Smooth muscle cell (in vitro differentiated cells): ENCODE measurements at regions not wholly inside any gene's neighbourhood (a gene's known extent, or its start where the extent isn't known, plus 50 kb on each side); places are given as distances from the start of the nearest gene placed in this dataset.

Experiments used
- DNase-seq: peaks from one replicate; lab custom pipeline; 2025; ENCODE audit not compliant: unreplicated experiment; lab: John Stamatoyannopoulos, UW
- H2AFZ ChIP-seq: fragments of 200-600 bp; sonication (generic); 2 replicates; pipeline ENCODE4 v1.6.0; 2016; ENCODE audit warnings: antibody characterized with exemption, low read depth, mild to moderate bottlenecking
- H3F3A ChIP-seq: fragments of 200-600 bp; sonication (generic); 2 replicates; pipeline ENCODE4 v1.6.0; 2017; ENCODE audit warnings: antibody characterized with exemption, low read depth
- H3K27ac ChIP-seq: fragments of 200-600 bp; sonication (generic); 2 replicates; pipeline ENCODE4 v1.5.1; 2016; ENCODE audit warnings: low read depth, mild to moderate bottlenecking
- H3K27me3 ChIP-seq: fragments of 200-600 bp; sonication (generic); 2 replicates; pipeline ENCODE4 v1.6.1; 2016; ENCODE audit warnings: low read depth, mild to moderate bottlenecking
- H3K36me3 ChIP-seq: fragments of 200-600 bp; sonication (generic); 2 replicates; pipeline ENCODE4 v1.5.1; 2016; ENCODE audit warnings: low read depth
- H3K4me1 ChIP-seq: fragments of 200-600 bp; sonication (generic); 2 replicates; pipeline ENCODE4 v1.5.1; 2016; ENCODE audit warnings: low read depth
- H3K4me2 ChIP-seq: fragments of 200-600 bp; sonication (generic); 2 replicates; pipeline ENCODE4 v1.6.0; 2016; ENCODE audit warnings: mild to moderate bottlenecking
- H3K4me3 ChIP-seq: fragments of 200-600 bp; sonication (generic); 2 replicates; pipeline ENCODE4 v1.5.1; 2016; ENCODE audit warnings: mild to moderate bottlenecking
- H3K79me2 ChIP-seq: fragments of 200-600 bp; sonication (generic); 2 replicates; pipeline ENCODE4 v1.6.0; 2016; ENCODE audit warnings: low read depth, mild to moderate bottlenecking
- H3K9ac ChIP-seq: fragments of 200-600 bp; sonication (generic); 2 replicates; pipeline ENCODE4 v1.6.0; 2016; ENCODE audit warnings: low read depth
- H3K9me3 ChIP-seq: fragments of 200-600 bp; sonication (generic); replicated peaks from 2 replicates; pipeline ENCODE4 v1.5.1; 2016; ENCODE audit warnings: low read depth
- H4K20me1 ChIP-seq: fragments of 200-600 bp; sonication (generic); 2 replicates; pipeline ENCODE4 v1.6.0; 2016; ENCODE audit warnings: low read depth
- CTCF ChIP-seq: fragments of 200-600 bp; sonication (generic); IDR thresholded peaks from 2 replicates; pipeline ENCODE4 v1.5.1; 2017; ENCODE audit warnings: borderline replicate concordance, mild to moderate bottlenecking, antibody characterized with exemption; ENCODE audit not compliant: insufficient read depth, poor library complexity, severe bottlenecking
- WGBS: methylation state at CpG from one replicate; pipeline ENCODE4 v1.1.7; 2016; ENCODE audit warnings: low lambda C conversion rate; 5-methylcytosine and 5-hydroxymethylcytosine counted together

GRCh38 chr2:187862715-187863114 lies 308.5 kb upstream of the TFPI start:
- Histone ChIP-seq H3K4me3 (no peak overlapping the region), H3K27me3 (no peaks in the 10 kb centered on the region), H3K9me3 (no peaks in the 10 kb centered on the region), H3K9ac (no peak overlapping the region), H4K20me1 (no peaks in the 10 kb centered on the region), H3K4me2 (no peak overlapping the region), H3K79me2 (no peaks in the 10 kb centered on the region), H2AFZ (peak overlapping the region; percentile 29), H3F3A (no peaks in the 10 kb centered on the region), H3K36me3 (no peaks in the 10 kb centered on the region), H3K4me1 (no peaks in the 10 kb centered on the region), H3K27ac (no peak overlapping the region)
- no peak for TF ChIP-seq CTCF
- 83% methylated on average over 3 of the region's 3 CpGs for WGBS
- no peak for DNase-seq

DNA sequence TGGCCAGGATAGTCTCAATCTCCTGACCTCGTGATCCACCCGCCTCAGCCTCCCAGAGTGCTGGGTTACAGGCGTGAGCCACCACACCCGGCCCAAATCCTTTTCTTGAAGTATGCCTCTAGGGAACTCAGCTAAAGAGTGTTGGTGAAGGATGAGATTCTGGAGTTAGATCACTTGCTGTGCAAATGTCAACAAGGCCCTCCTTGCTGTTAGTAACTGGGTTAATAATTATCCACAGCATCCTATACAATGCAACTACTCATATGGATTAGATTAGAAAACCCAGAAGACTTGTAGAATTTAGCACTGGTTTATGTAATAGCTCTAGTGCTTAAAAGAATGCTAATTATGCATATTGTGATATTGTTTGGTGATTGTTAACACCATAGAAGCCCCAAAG lies 310.8 kb upstream of the TFPI start:
- H3K27ac ChIP-seq = no peak overlapping the region
- H3K4me2 ChIP-seq = no peak overlapping the region

GRCh38 chr2:187867165-187867564 lies 312.9 kb upstream of the TFPI start:
- H3K9ac ChIP-seq = no peak overlapping the region
- H3K9me3 ChIP-seq = no peaks in the 10 kb centered on the region
- DNase-seq = no peak
- H2AFZ ChIP-seq = no peak overlapping the region
- H3K27me3 ChIP-seq = no peaks in the 10 kb centered on the region
- no peak overlapping the region for H3K4me2 ChIP-seq
- H3K4me1 ChIP-seq = no peaks in the 10 kb centered on the region
- H4K20me1 ChIP-seq = no peaks in the 10 kb centered on the region
- H3K4me3 ChIP-seq = no peak overlapping the region
- 95% methylated on average over 8 of the region's 8 CpGs for WGBS
- no peaks in the 10 kb centered on the region for H3K36me3 ChIP-seq
- no peaks in the 10 kb centered on the region for H3F3A ChIP-seq
- TF ChIP-seq CTCF = no peak
- H3K79me2 ChIP-seq = no peaks in the 10 kb centered on the region
- no peak overlapping the region for H3K27ac ChIP-seq

More for the DNA sequence above, 310.8 kb upstream of the TFPI start:
- 98% methylated on average over 4 of the region's 4 CpGs for WGBS
- Histone ChIP-seq H2AFZ (no peak overlapping the region), H3K4me3 (no peak overlapping the region), H3K27me3 (no peaks in the 10 kb centered on the region), H4K20me1 (no peaks in the 10 kb centered on the region), H3K36me3 (no peaks in the 10 kb centered on the region), H3K79me2 (no peaks in the 10 kb centered on the region), H3K4me1 (no peaks in the 10 kb centered on the region), H3K9me3 (no peaks in the 10 kb centered on the region), H3F3A (no peaks in the 10 kb centered on the region), H3K9ac (no peak overlapping the region)
- TF ChIP-seq CTCF = no peak
- DNase-seq = no peak

- Histone ChIP-seq H3F3A (peaks cover 5% of the 10 kb centered on the region), H3K9me3 (no peaks in the 10 kb centered on the region), H3K9ac (no peak overlapping the region), H3K4me3 (no peak overlapping the region), H3K4me1 (peaks cover 5% of the 10 kb centered on the region), H3K4me2 (no peak overlapping the region), H2AFZ (no peak overlapping the region), H3K79me2 (no peaks in the 10 kb centered on the region), H3K27me3 (no peaks in the 10 kb centered on the region), H4K20me1 (no peaks in the 10 kb centered on the region), H3K36me3 (no peaks in the 10 kb centered on the region), H3K27ac (no peak overlapping the region)
- WGBS = 83% methylated on average over 9 of the region's 9 CpGs
- no peak for DNase-seq
- TF ChIP-seq CTCF = no peak
These were observed 315.0 kb upstream of the TFPI start for GRCh38 chr2:187869195-187869594.
